ENCODE measurements at regions not wholly inside any gene's neighbourhood (a gene's known extent, or its start where the extent isn't known, plus 50 kb on each side); places are given as distances from the start of the nearest gene placed in this dataset.
"Not testable (repeated sequence)": the region's sequence is repeated elsewhere in the genome, so short reads cannot be mapped to it uniquely, and the experiment has no call there.

GRCh38 chr16:6701096-6701495 is 631.5 kb upstream of the RBFOX1 start:
- DNase-seq (ENCODE audit: low read depth) = no peak
- no peak overlapping the region for H3K4me3 ChIP-seq (ENCODE audit: low read depth, low read length)
- TF ChIP-seq MYC (IDR thresholded peaks at IDR 0.05; ENCODE audit: low read depth, low read length) = no peak
- TF ChIP-seq CTCF (IDR thresholded peaks at IDR 0.05; ENCODE audit: low read depth, low read length) = no peak
- TF ChIP-seq POLR2A (IDR thresholded peaks at IDR 0.05; ENCODE audit: extremely low read depth, insufficient read length) = no peak
- TF ChIP-seq, protein P1, sequence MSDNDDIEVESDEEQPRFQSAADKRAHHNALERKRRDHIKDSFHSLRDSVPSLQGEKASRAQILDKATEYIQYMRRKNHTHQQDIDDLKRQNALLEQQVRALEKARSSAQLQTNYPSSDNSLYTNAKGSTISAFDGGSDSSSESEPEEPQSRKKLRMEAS (IDR thresholded peaks at IDR 0.05; ENCODE audit: low read depth, low read length) = no peak

- TF ChIP-seq, protein P1 (IDR thresholded peaks at IDR 0.05; ENCODE audit: low read depth, low read length) = no peak
- no peak for TF ChIP-seq POLR2A (IDR thresholded peaks at IDR 0.05; ENCODE audit: extremely low read depth, insufficient read length)
- no peak for TF ChIP-seq MYC (IDR thresholded peaks at IDR 0.05; ENCODE audit: low read depth, low read length)
- TF ChIP-seq CTCF (IDR thresholded peaks at IDR 0.05; ENCODE audit: low read depth, low read length) = no peak
- DNase-seq (ENCODE audit: low read depth) = no peak
- no peak overlapping the region for H3K4me3 ChIP-seq (ENCODE audit: low read depth, low read length)
Observed at GRCh38 chr16:6698548-6698947, 634.1 kb upstream of the RBFOX1 start.

GRCh38 chr16:6695666-6696065 is 637.0 kb upstream of the RBFOX1 start:
- no peak overlapping the region for H3K4me3 ChIP-seq (ENCODE audit: low read depth, low read length)

DNA sequence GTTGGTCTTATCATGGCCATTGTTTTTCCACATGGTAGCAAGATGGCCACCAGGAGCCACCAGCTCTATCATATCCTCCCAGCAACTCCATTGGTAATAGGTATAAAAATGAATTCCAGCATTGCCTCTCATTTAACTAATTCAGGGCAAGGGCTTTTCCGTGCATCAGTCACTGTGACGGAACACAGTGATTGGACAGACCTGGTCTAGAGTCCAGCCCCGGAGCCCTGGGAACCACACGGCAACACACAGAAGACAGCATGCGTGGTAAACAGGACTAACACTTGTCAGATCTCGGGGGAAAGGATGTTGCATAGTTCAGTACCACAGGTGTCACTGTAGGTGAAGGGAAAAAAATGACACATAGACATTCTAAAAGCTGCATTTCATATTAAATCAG is 638.0 kb upstream of the RBFOX1 start:
- DNase-seq (ENCODE audit: low read depth) = no peak
- H3K4me3 ChIP-seq (ENCODE audit: low read depth, low read length) = no peak overlapping the region
- no peak for TF ChIP-seq POLR2A (IDR thresholded peaks at IDR 0.05; ENCODE audit: extremely low read depth, insufficient read length)
- TF ChIP-seq, protein P1 (IDR thresholded peaks at IDR 0.05; ENCODE audit: low read depth, low read length) = no peak
- no peak for TF ChIP-seq CTCF (IDR thresholded peaks at IDR 0.05; ENCODE audit: low read depth, low read length)
- no peak for TF ChIP-seq MYC (IDR thresholded peaks at IDR 0.05; ENCODE audit: low read depth, low read length)

More at GRCh38 chr16:6695666-6696065, 637.0 kb upstream of the RBFOX1 start:
- no peak for DNase-seq (ENCODE audit: low read depth)
- TF ChIP-seq CTCF (IDR thresholded peaks at IDR 0.05; ENCODE audit: low read depth, low read length) = no peak
- no peak for TF ChIP-seq MYC (IDR thresholded peaks at IDR 0.05; ENCODE audit: low read depth, low read length)
- TF ChIP-seq, protein P1 (IDR thresholded peaks at IDR 0.05; ENCODE audit: low read depth, low read length) = no peak
- no peak for TF ChIP-seq POLR2A (IDR thresholded peaks at IDR 0.05; ENCODE audit: extremely low read depth, insufficient read length)

DNA sequence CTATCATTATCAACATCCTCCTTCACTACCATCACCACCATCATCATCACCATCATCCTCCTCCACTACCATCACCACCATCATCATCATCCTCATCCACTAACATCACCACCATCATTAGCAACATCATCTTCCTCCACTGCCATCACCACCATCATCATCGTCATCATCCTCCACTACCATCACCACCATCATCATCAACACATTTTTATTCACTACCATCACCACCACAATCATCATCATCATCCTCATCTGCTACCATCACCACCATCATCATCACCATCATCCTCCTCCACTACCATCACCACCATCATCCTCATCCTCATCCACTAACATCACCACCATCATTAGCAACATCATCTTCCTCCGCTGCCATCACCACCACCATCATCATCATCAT is 639.2 kb upstream of the RBFOX1 start:
- not testable (repeated sequence) for H3K4me3 ChIP-seq (ENCODE audit: low read depth, low read length); DNase-seq (ENCODE audit: low read depth)

DNA sequence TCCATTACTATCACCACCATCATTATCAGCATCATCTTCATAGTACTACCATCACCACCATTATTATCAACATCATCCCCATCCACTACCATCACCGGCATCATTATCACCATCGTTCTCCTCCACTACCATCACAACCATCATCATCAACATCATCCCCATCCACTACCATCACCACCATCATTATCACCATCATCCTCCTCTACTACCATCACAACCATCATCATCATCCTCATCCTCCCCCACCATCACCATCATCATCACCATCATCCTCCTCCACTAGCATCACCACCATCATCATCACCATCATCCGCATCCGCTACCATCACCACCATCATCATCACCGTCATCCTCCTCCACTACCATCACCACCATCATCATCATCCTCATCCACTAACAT is 639.8 kb upstream of the RBFOX1 start:
- DNase-seq (ENCODE audit: low read depth) = no peak
- TF ChIP-seq POLR2A (IDR thresholded peaks at IDR 0.05; ENCODE audit: extremely low read depth, insufficient read length) = no peak
- TF ChIP-seq CTCF (IDR thresholded peaks at IDR 0.05; ENCODE audit: low read depth, low read length) = no peak
- TF ChIP-seq MYC (IDR thresholded peaks at IDR 0.05; ENCODE audit: low read depth, low read length) = no peak
- TF ChIP-seq, protein P1 (IDR thresholded peaks at IDR 0.05; ENCODE audit: low read depth, low read length) = no peak
- no peak overlapping the region for H3K4me3 ChIP-seq (ENCODE audit: low read depth, low read length)
